ENCODE measurements at regions not wholly inside any gene's neighbourhood (a gene's known extent, or its start where the extent isn't known, plus 50 kb on each side); places are given as distances from the start of the nearest gene placed in this dataset.
"Not testable (repeated sequence)": the region's sequence is repeated elsewhere in the genome, so short reads cannot be mapped to it uniquely, and the experiment has no call there.

DNA sequence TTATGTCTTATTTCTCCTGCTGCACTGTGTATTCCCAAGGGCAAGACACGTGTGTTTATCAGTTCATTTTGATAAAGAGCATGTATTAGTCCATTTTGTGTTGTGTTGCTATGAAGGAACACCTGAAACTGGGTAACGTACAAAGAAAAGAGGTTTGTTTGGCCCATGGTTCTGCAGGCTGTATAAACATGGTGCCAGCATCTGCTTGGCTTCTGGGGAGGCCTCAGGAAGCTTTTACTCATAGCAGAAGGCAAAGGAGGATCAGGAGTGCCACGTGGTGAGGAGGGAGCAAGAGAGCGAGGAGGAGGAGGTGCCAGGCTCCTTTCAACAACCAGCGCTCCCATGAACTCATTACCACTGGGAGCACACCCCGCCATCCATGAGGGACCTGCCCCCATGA lies 214.0 kb downstream of the UQCRFS1 start:
- Mint-ChIP-seq H3K36me3 (ENCODE audit: low read depth) (no peaks in the 10 kb centered on the region), H3K27ac (ENCODE audit: unreplicated experiment) (peak overlapping the region; percentile 5), H3K9me3 (peaks cover 7% of the 10 kb centered on the region), H3K27me3 (ENCODE audit: low read depth) (no peaks in the 10 kb centered on the region), H3K4me1 (peaks cover 12% of the 10 kb centered on the region), H3K4me3 (no peak overlapping the region)
- TF ChIP-seq, protein P1, sequence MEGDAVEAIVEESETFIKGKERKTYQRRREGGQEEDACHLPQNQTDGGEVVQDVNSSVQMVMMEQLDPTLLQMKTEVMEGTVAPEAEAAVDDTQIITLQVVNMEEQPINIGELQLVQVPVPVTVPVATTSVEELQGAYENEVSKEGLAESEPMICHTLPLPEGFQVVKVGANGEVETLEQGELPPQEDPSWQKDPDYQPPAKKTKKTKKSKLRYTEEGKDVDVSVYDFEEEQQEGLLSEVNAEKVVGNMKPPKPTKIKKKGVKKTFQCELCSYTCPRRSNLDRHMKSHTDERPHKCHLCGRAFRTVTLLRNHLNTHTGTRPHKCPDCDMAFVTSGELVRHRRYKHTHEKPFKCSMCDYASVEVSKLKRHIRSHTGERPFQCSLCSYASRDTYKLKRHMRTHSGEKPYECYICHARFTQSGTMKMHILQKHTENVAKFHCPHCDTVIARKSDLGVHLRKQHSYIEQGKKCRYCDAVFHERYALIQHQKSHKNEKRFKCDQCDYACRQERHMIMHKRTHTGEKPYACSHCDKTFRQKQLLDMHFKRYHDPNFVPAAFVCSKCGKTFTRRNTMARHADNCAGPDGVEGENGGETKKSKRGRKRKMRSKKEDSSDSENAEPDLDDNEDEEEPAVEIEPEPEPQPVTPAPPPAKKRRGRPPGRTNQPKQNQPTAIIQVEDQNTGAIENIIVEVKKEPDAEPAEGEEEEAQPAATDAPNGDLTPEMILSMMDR (conservative IDR thresholded peaks at IDR 0.05), result no peak
- no peak for DNase-seq (ENCODE audit: low read depth, low spot score)

DNA sequence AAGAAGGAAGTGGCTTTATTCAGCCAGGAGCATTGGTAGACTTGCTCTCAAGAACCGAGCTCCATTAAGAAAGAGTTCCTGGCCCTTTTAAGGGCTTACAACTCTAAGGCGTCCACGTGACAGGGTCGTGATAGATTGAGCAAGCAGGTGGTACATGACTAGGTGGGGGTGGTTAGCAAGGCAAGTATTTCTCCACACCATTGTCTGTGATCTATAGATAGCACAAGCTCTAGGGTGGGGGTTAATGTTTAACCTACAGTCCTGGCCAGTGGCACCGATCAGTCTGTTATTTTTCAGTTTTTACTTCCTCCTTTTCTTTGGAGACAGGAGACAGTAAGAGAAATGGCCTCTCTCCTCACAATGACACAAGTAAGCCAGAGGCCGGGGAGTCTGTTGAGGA lies 215.1 kb downstream of the UQCRFS1 start:
- not testable (repeated sequence) for H3K9me3 Mint-ChIP-seq; H3K27me3 Mint-ChIP-seq (ENCODE audit: low read depth); DNase-seq (ENCODE audit: low read depth, low spot score); H3K36me3 Mint-ChIP-seq (ENCODE audit: low read depth); H3K27ac Mint-ChIP-seq (ENCODE audit: unreplicated experiment); H3K4me3 Mint-ChIP-seq
- peaks cover 12% of the 10 kb centered on the region for H3K4me1 Mint-ChIP-seq

DNA sequence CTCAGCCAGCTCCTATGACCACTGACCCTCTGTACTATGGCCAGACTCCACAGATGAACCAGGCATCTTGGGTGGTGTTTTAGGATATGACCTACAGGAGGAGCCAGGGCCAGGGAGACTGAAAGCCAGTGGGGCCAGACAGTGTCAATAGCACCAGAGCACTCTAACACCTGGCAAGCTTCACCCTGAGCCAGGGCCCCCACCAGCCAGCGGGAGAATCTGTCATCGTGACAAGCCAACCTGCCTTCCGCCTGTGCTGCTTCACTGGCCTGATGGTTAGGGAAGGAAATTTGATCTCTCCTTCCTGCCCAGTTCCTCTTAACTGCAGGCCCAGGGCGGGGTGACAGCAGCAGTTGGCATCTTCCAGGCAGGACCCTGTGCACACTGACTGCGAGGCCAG lies 222.4 kb downstream of the UQCRFS1 start:
- H3K27ac Mint-ChIP-seq (ENCODE audit: unreplicated experiment), result no peak overlapping the region
- peaks cover 2% of the 10 kb centered on the region for H3K9me3 Mint-ChIP-seq
- peaks cover 10% of the 10 kb centered on the region for H3K27me3 Mint-ChIP-seq (ENCODE audit: low read depth)
- H3K4me1 Mint-ChIP-seq, result no peaks in the 10 kb centered on the region
- no peak overlapping the region for H3K4me3 Mint-ChIP-seq
- no peak for DNase-seq (ENCODE audit: low read depth, low spot score)
- H3K36me3 Mint-ChIP-seq (ENCODE audit: low read depth), result no peaks in the 10 kb centered on the region
- TF ChIP-seq, protein P1 (conservative IDR thresholded peaks at IDR 0.05), result no peak

DNA sequence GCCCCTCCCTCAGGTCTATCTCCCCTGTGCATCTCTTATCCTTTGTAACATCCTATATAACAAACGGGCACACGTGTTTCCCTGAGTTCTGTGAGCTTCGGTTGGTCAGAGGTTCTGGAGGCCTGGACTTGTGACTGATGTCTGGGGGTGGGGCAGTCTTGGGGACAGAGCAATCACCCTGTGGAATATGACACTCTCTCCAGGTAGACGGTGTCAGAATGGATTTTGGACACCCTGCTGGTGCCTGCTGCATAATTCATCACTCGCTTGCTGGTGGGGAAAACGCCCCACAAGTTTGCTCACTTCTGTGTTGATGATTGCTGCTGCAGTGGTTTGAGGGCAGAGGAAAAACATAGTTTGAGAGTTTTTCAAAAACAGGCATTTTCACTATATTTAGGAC lies 223.2 kb downstream of the UQCRFS1 start:
- no peak for DNase-seq (ENCODE audit: low read depth, low spot score)
- Mint-ChIP-seq H3K9me3 (peaks cover 2% of the 10 kb centered on the region), H3K4me3 (no peak overlapping the region), H3K4me1 (no peaks in the 10 kb centered on the region), H3K36me3 (ENCODE audit: low read depth) (no peaks in the 10 kb centered on the region), H3K27me3 (ENCODE audit: low read depth) (peaks cover 10% of the 10 kb centered on the region), H3K27ac (ENCODE audit: unreplicated experiment) (no peak overlapping the region)
- TF ChIP-seq, protein P1 (conservative IDR thresholded peaks at IDR 0.05), result no peak

DNA sequence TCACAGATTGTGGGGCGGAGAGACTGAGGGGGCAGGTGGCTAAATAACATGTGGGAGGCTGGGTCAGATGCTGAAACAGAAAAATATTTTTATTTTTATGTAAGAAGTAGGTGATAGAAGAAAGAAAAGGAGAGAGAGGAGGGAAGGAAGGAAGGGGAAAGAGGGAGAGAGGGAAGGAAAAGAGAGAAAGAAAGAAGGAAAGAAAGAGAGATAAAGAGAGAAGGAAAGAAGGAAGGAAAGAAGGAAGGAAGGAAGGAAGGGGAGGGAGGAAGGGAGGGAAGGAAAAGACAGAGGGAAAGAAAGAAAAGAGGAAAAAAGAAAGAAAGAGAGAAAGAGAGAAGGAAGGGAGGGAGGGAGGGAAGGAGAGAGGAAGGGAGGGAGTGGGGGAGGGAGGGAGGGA lies 224.9 kb downstream of the UQCRFS1 start:
- no peak for DNase-seq (ENCODE audit: low read depth, low spot score)
- Mint-ChIP-seq H3K9me3 (peaks cover 2% of the 10 kb centered on the region), H3K4me3 (no peak overlapping the region), H3K36me3 (ENCODE audit: low read depth) (no peaks in the 10 kb centered on the region), H3K27me3 (ENCODE audit: low read depth) (peaks cover 10% of the 10 kb centered on the region), H3K4me1 (peaks cover 6% of the 10 kb centered on the region), H3K27ac (ENCODE audit: unreplicated experiment) (no peak overlapping the region)
- TF ChIP-seq, protein P1 (conservative IDR thresholded peaks at IDR 0.05), result no peak

DNA sequence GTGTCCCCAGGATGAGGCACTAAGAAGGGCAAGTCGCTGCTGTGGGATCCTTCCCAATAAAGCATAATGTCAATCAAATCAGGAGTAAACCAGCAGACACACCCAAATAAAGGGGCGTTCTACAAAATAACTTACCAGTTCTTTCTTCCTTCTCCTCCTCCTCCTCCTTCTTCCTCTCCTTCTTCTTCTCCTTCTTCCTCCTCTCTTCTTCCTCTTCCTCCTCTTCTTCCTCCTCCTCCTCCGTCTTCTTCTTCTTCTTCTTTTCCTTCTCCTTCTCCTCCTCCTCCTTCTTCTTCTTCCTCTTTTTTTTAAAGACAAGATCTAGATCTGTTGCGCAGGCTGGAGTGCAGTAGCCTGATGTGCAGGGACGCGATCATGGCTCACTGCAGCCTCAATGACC lies 225.8 kb downstream of the UQCRFS1 start:
- Mint-ChIP-seq H3K27me3 (ENCODE audit: low read depth) (peaks cover 10% of the 10 kb centered on the region), H3K9me3 (no peaks in the 10 kb centered on the region), H3K27ac (ENCODE audit: unreplicated experiment) (no peak overlapping the region), H3K36me3 (ENCODE audit: low read depth) (no peaks in the 10 kb centered on the region), H3K4me3 (no peak overlapping the region), H3K4me1 (peaks cover 6% of the 10 kb centered on the region)
- TF ChIP-seq, protein P1 (conservative IDR thresholded peaks at IDR 0.05), result no peak
- DNase-seq (ENCODE audit: low read depth, low spot score), result no peak
